Tibial nerve (tissue), 4 donors: ENCODE measurements at regions not wholly inside any gene's neighbourhood (a gene's known extent, or its start where the extent isn't known, plus 50 kb on each side); places are given as distances from the start of the nearest gene placed in this dataset.

Source experiments
- DNase-seq, 2 donors: peaks; one replicate each; pipeline ENCODE4 v3.0.0-alpha.2; 2019; ENCODE audit warnings: low spot score in 2 of 2
- H3K27ac ChIP-seq, 4 donors: fragments of 200-600 bp; sonication (generic) in 3 of 4; one replicate each; pipeline ENCODE4 v1.5.1; 2017 to 2019; ENCODE audit warnings: mild to moderate bottlenecking in 1 of 4
- H3K27me3 ChIP-seq, 2 donors: fragments of 200-600 bp; sonication (generic) in 1 of 2; one replicate each; pipeline versions ENCODE4 v1.5.1 to v1.6.0; 2017 to 2019
- H3K36me3 ChIP-seq, 3 donors: fragments of 200-600 bp; sonication (generic); one replicate each; pipeline ENCODE4 v1.5.1; 2018 to 2019
- H3K4me1 ChIP-seq, 4 donors: fragments of 200-600 bp; sonication (generic) in 3 of 4; one replicate each; pipeline ENCODE4 v1.5.1; 2017 to 2019
- H3K4me3 ChIP-seq, 4 donors: fragments of 200-600 bp; sonication (generic) in 3 of 4; one replicate each; pipeline ENCODE4 v1.5.1; 2017 to 2019; ENCODE audit warnings: mild to moderate bottlenecking in 1 of 4, moderate library complexity in 1 of 4
- H3K9me3 ChIP-seq, 4 donors: fragments of 200-600 bp; sonication (generic) in 3 of 4; one replicate each; pipeline ENCODE4 v1.5.1; 2017 to 2019
- EP300 ChIP-seq, 2 donors: sonication (generic); formaldehyde crosslinking; IDR thresholded peaks; one replicate each; pipeline ENCODE4 v1.6.1; 2017; ENCODE audit warnings: antibody characterized with exemption in 2 of 2, mild to moderate bottlenecking in 1 of 2
- POLR2A ChIP-seq, 2 donors: fragments of 450-650 bp; IDR thresholded peaks; one replicate each; pipeline ENCODE4 v1.6.1; 2017; ENCODE audit warnings: antibody characterized with exemption in 2 of 2, mild to moderate bottlenecking in 2 of 2, moderate library complexity in 2 of 2
- WGBS, 2 donors: methylation state at CpG; one replicate each; pipeline ENCODE4 v1.1.5; 2018; 5-methylcytosine and 5-hydroxymethylcytosine counted together
- TF ChIP-seq, protein P1 (sequence below), 5 experiments: fragments of 200-600 bp in 3 of 5; fragments of 450-650 bp in 2 of 5; sonication (generic) in 3 of 5; IDR thresholded peaks; one replicate each; pipeline ENCODE4 v1.5.1; 2016 to 2019; ENCODE audit warnings: antibody characterized with exemption in 5 of 5, mild to moderate bottlenecking in 3 of 5, moderate library complexity in 2 of 5

DNA sequence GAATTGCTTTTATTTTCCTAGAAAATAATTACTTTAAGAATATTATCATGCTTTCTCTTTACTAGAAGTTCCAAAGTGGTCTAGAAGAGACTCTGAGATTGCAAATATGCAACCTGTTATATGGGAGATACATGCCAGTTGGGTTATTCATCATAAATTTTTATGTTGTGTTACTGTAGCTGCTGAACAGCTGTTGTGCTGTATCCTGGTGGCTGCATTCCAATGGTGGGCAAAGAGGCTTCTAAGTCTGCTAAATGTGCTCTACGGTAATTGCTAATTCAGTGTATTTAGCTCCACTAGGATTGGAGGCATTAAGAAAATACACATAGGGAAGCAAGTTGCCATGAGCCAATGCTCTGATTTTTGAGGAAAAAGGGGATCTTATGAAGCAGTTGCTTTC lies 409.0 kb downstream of the TUSC7 start:
- 70 to 83% methylated on average over 1 of the region's 1 CpG for WGBS, 2 donors
- H3K4me3 ChIP-seq: no peak overlapping the region
- TF ChIP-seq POLR2A (IDR thresholded peaks at IDR 0.05): no peak
- no peak for TF ChIP-seq EP300 (IDR thresholded peaks at IDR 0.05)
- TF ChIP-seq, protein P1, sequence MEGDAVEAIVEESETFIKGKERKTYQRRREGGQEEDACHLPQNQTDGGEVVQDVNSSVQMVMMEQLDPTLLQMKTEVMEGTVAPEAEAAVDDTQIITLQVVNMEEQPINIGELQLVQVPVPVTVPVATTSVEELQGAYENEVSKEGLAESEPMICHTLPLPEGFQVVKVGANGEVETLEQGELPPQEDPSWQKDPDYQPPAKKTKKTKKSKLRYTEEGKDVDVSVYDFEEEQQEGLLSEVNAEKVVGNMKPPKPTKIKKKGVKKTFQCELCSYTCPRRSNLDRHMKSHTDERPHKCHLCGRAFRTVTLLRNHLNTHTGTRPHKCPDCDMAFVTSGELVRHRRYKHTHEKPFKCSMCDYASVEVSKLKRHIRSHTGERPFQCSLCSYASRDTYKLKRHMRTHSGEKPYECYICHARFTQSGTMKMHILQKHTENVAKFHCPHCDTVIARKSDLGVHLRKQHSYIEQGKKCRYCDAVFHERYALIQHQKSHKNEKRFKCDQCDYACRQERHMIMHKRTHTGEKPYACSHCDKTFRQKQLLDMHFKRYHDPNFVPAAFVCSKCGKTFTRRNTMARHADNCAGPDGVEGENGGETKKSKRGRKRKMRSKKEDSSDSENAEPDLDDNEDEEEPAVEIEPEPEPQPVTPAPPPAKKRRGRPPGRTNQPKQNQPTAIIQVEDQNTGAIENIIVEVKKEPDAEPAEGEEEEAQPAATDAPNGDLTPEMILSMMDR (IDR thresholded peaks at IDR 0.05): no peak
- DNase-seq: no peak
- H3K27ac ChIP-seq: no peak overlapping the region
- no peaks in the 10 kb centered on the region for H3K4me1 ChIP-seq
- H3K9me3 ChIP-seq: no peaks in the 10 kb centered on the region
- no peaks in the 10 kb centered on the region for H3K27me3 ChIP-seq
- no peaks in the 10 kb centered on the region for H3K36me3 ChIP-seq

DNA sequence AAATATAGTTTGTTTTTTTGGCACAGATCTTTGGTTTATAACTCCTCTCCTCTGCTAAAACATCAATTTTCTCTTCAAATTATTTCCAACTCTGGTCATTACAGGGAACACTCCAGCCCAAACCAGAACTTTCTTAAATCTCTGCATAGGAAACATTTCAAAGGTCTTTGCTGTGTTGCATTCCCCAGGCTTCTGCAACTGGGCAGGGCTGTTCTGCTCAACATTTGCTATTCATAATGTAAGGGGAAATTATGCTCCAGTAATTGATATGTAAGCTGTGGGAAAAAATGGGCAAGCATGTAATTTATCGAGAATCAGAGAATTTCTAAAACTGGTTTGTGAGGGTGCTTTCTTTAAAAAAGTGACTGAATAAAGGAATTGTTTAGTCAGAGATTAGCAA lies 410.4 kb downstream of the TUSC7 start:
- Histone ChIP-seq H3K4me1 (no peaks in the 10 kb centered on the region), H3K27me3 (no peaks in the 10 kb centered on the region), H3K9me3 (no peaks in the 10 kb centered on the region), H3K27ac (no peak overlapping the region), H3K36me3 (no peaks in the 10 kb centered on the region), H3K4me3 (no peak overlapping the region)
- 42 to 53% methylated on average over 1 of the region's 1 CpG for WGBS, 2 donors
- DNase-seq: no peak
- TF ChIP-seq, protein P1 (IDR thresholded peaks at IDR 0.05): no peak
- TF ChIP-seq EP300 (IDR thresholded peaks at IDR 0.05) (no peak), POLR2A (IDR thresholded peaks at IDR 0.05) (no peak)

DNA sequence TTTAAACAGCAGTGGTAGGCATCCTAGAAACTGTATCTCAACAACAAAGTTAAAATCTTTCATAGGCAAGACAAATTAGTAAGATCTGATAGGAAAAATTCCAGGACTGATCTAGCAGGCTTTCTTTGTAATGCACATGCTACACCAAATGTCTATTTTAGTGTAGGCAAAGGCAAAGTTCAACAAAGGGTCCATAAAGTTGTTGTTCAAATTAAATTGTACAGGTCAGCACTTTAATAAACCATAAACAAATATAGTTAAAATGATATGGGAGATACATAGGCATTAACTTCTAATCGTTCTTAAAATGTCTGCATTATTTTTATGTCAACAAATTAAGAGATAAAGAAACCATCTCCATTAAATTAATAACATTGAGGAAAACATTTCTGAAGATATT lies 413.0 kb downstream of the TUSC7 start:
- Histone ChIP-seq H3K36me3 (no peaks in the 10 kb centered on the region), H3K9me3 (no peaks in the 10 kb centered on the region), H3K27me3 (no peaks in the 10 kb centered on the region), H3K4me3 (no peak overlapping the region), H3K4me1 (no peaks in the 10 kb centered on the region), H3K27ac (no peak overlapping the region)
- no peak for DNase-seq
- 81 to 93% methylated on average over 1 of the region's 1 CpG for WGBS, 2 donors
- TF ChIP-seq EP300 (IDR thresholded peaks at IDR 0.05): no peak

DNA sequence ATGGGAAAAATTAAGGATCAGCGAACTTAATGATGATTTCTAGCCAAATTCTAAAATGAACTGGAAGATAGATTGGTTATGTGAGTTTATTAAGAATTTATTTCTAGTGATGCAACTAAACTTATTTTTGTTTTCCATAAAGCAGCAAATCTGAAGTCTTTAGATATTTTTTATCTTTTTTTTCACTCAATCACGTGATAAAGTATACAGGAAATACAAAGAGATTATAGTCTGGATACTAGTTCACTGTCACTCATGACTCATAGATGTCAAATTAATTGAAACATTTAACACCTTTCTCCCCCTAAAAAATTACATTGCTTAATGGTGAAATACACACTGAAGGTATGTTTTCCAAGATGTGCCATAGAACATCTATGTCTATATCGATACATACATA lies 416.9 kb downstream of the TUSC7 start:
- no peak overlapping the region for H3K27ac ChIP-seq
- DNase-seq: no peak
- WGBS, 2 donors: 90% methylated on average over 3 of the region's 3 CpGs
- no peak overlapping the region for H3K4me3 ChIP-seq
- H3K4me1 ChIP-seq: peaks cover 0 to 19% (median 0%) of the 10 kb centered on the region in 4 donors
- H3K36me3 ChIP-seq: no peaks in the 10 kb centered on the region
- TF ChIP-seq, protein P1 (IDR thresholded peaks at IDR 0.05): no peak
- H3K9me3 ChIP-seq: no peaks in the 10 kb centered on the region
- H3K27me3 ChIP-seq: no peaks in the 10 kb centered on the region

DNA sequence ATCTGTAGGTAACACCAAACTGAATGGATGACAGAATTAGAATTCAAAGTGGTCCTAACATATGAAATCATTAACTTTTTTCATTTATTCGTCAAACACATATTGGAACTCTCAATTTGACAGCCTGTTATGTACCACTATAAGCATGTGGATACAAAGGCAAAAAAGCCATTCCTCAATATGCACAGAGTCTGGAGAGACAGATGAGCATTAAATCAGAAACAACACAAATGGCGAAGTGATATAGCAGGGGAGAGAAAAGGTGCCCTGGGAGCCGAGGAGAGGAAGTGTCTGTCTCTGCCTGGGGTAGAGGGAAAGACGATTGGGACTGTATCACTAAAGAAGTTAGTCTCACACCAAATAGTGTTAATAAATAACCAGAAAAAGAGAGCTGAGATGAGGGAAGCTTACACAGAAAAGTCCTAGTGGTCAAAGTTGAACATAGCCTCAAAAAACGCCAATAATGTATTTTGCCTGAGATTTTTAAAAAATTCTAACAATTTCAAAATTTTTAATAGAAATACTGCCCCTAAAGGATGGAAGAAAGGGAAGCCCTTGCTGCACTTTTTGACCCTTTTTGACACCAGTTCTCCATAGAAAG lies 417.5 kb downstream of the TUSC7 start:
- H3K4me1 ChIP-seq: peaks cover 0 to 21% (median 0%) of the 10 kb centered on the region in 4 donors
- WGBS, 2 donors: 76 to 86% methylated on average over 5 of the region's 5 CpGs
- TF ChIP-seq, protein P1 (IDR thresholded peaks at IDR 0.05): no peak
- TF ChIP-seq POLR2A (IDR thresholded peaks at IDR 0.05) (no peak), EP300 (IDR thresholded peaks at IDR 0.05) (no peak)
- H3K4me3 ChIP-seq: no peak overlapping the region
- no peak for DNase-seq
- H3K9me3 ChIP-seq: no peaks in the 10 kb centered on the region
- H3K27me3 ChIP-seq: no peaks in the 10 kb centered on the region
- H3K27ac ChIP-seq: no peak overlapping the region
- H3K36me3 ChIP-seq: no peaks in the 10 kb centered on the region

- no peak for DNase-seq
- TF ChIP-seq, protein P1 (IDR thresholded peaks at IDR 0.05): no peak
- TF ChIP-seq POLR2A (IDR thresholded peaks at IDR 0.05): no peak
- no peak for TF ChIP-seq EP300 (IDR thresholded peaks at IDR 0.05)
- Histone ChIP-seq H3K36me3 (no peaks in the 10 kb centered on the region), H3K4me3 (no peak overlapping the region), H3K27ac (no peak overlapping the region), H3K27me3 (no peaks in the 10 kb centered on the region), H3K9me3 (no peaks in the 10 kb centered on the region), H3K4me1 (peaks cover 0 to 21% (median 0%) of the 10 kb centered on the region in 4 donors)
- 75 to 77% methylated on average over 2 of the region's 2 CpGs for WGBS, 2 donors
These were observed 418.6 kb downstream of the TUSC7 start for GRCh38 chr3:117128133-117128532.
